ENCODE measurements at regions not wholly inside any gene's neighbourhood (a gene's known extent, or its start where the extent isn't known, plus 50 kb on each side); places are given as distances from the start of the nearest gene placed in this dataset.

DNA sequence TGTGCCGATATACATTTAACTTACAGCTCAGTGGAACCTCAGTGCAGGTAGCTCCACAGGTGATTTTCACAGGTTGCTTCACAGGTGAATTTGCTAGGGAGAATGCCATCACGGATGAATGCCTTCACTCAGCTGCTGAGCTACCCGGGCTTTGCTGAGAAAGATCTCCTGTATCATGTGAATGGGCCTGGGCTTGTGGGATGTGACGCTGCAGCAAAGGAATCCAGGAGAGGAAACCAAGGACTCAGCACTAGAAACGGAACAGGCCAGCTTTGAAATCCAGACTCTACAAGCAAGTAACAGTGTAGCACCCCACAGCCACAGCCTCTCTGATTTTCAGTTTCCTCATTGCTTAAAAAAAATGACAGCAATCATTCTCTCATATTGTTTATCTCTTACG, 271.4 kb upstream of the MAF start:
- no peaks in the 10 kb centered on the region for H3K9me3 ChIP-seq (replicated peaks in 1 of 3)
- no peaks in the 10 kb centered on the region for H3K4me1 ChIP-seq (replicated peaks in 1 of 2)
- H3K36me3 ChIP-seq (replicated peaks in 1 of 2): no peaks in the 10 kb centered on the region
- WGBS, 4 donors: 80 to 88% (median 85%) methylated on average over 6 of the region's 6 CpGs
- DNase-seq: no peak
- intact Hi-C loops (cut with DNase I): no loop called here
- H3K27ac ChIP-seq: no peak overlapping the region
- TF ChIP-seq, protein P1, sequence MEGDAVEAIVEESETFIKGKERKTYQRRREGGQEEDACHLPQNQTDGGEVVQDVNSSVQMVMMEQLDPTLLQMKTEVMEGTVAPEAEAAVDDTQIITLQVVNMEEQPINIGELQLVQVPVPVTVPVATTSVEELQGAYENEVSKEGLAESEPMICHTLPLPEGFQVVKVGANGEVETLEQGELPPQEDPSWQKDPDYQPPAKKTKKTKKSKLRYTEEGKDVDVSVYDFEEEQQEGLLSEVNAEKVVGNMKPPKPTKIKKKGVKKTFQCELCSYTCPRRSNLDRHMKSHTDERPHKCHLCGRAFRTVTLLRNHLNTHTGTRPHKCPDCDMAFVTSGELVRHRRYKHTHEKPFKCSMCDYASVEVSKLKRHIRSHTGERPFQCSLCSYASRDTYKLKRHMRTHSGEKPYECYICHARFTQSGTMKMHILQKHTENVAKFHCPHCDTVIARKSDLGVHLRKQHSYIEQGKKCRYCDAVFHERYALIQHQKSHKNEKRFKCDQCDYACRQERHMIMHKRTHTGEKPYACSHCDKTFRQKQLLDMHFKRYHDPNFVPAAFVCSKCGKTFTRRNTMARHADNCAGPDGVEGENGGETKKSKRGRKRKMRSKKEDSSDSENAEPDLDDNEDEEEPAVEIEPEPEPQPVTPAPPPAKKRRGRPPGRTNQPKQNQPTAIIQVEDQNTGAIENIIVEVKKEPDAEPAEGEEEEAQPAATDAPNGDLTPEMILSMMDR (IDR thresholded peaks at IDR 0.05): no peak
- no peaks in the 10 kb centered on the region for H3K27me3 ChIP-seq
- no peak overlapping the region for H3K4me3 ChIP-seq

DNA sequence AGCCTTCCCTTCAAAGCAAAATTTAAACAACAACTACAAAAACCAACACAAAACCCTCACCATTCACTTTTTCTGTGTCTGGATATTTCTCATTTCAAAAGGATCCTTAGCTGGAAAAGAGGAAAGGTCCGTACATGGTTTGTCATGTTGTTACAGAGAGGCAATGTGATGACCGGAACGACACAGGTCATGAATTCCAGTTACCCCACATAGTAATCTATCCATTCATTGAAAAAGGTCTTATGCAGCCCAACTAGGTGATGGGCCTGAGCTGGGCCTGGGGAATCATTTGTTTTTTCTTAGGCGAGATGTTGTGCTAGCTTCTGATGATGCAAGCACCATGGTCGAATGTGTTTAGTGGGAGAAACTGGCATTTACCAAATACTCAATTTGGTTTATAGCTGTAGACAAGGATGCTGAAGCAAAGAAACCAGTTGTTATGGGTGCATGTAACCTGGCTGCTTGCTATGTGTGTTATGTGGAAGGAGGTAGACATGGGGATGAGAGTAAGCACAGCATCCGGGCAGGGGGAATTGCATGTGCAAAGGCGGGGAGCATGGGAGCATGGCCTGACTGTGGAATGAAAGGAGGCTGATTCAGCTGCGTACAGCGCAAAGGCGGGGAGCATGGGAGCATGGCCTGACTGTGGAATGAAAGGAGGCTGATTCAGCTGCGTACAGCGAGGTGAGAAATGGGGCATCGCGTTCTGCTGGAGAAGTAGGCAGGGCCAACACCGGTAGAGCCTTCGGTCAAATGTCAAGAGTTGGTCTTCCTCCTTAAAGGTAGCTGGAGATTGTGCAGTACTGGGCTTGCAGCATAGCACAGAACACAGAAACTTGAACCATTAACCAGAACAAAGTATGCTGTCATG, 269.7 kb upstream of the MAF start:
- Histone ChIP-seq H3K4me1 (replicated peaks in 1 of 2) (no peaks in the 10 kb centered on the region), H3K27ac (no peak overlapping the region), H3K36me3 (replicated peaks in 1 of 2) (no peaks in the 10 kb centered on the region), H3K9me3 (replicated peaks in 1 of 3) (no peaks in the 10 kb centered on the region), H3K4me3 (no peak overlapping the region), H3K27me3 (no peaks in the 10 kb centered on the region)
- 91 to 95% (median 92%) methylated on average over 16 of the region's 16 CpGs for WGBS, 4 donors
- no peak for DNase-seq
- TF ChIP-seq POLR2A (IDR thresholded peaks at IDR 0.05): no peak
- TF ChIP-seq, protein P1 (IDR thresholded peaks at IDR 0.05): no peak
- intact Hi-C loops (cut with DNase I): no loop called here

DNA sequence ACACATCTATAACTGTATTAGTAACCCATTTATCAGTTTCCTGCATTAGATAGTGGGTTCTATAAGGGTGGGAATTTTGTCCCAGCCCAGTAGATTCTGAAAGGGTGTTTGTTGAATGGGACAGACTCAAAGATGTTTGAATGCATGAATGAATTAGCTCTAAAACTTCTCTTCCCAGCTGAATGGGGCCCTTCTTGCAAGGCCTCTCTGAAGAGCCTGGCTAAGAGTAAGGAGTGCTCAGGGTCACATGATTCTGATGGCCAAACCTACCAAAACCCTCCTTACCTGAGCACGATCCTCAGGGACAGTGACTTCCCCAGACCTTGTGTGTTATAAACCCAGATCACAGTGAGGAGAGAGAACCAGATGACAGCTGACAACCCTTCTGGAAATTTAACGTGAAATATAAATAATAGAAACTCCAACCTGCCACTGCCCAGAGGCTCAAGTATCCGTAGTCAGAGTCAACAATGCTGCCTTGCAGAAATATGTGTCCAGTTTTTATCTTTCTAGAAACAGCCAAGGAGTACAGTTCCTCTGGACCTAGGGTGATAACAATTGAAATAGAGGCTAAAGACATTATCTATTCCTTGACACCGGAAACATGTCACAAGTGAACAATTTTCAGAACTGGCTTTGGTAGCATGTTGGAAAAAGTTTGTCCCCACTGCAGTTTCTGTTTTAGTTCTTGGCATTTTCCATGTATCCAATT, 268.9 kb upstream of the MAF start:
- Histone ChIP-seq H3K4me1 (replicated peaks in 1 of 2) (no peaks in the 10 kb centered on the region), H3K27ac (no peak overlapping the region), H3K36me3 (replicated peaks in 1 of 2) (no peaks in the 10 kb centered on the region), H3K4me3 (no peak overlapping the region), H3K27me3 (no peaks in the 10 kb centered on the region), H3K9me3 (replicated peaks in 1 of 3) (no peaks in the 10 kb centered on the region)
- DNase-seq: no peak
- TF ChIP-seq, protein P1 (IDR thresholded peaks at IDR 0.05): no peak
- no peak for TF ChIP-seq POLR2A (IDR thresholded peaks at IDR 0.05)
- WGBS, 4 donors: 75 to 91% (median 82%) methylated on average over 4 of the region's 4 CpGs
- intact Hi-C loops (cut with DNase I): no loop called here

DNA sequence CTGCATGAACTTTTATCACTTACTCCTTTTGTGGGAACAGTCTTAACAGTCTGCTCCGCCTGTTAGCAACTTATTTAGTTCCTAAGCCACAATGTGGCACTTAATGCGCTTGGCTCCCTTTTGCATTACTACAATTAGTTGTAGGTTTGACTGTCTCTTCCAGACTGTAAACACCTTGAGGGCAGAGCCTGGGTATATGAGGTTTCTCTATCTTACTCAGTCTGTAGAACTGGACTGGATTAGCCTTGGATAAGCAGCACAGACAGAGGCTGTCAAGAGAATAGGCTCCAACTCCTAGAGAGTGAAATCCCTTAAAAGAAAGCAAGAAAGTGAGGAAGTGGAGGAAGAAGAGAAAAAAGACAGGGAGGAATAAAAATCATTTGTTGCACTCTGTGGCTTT, 268.3 kb upstream of the MAF start:
- intact Hi-C loops (cut with DNase I): no loop called here
- Histone ChIP-seq H3K9me3 (replicated peaks in 1 of 3) (no peaks in the 10 kb centered on the region), H3K36me3 (replicated peaks in 1 of 2) (no peaks in the 10 kb centered on the region), H3K4me3 (no peak overlapping the region), H3K27ac (no peak overlapping the region), H3K27me3 (no peaks in the 10 kb centered on the region), H3K4me1 (replicated peaks in 1 of 2) (no peaks in the 10 kb centered on the region)
- TF ChIP-seq POLR2A (IDR thresholded peaks at IDR 0.05): no peak
- WGBS, 4 donors: 78 to 93% (median 88%) methylated on average over 2 of the region's 2 CpGs
- DNase-seq: no peak
